Activated CD4-positive, alpha-beta memory T cell treated with anti-CD3 and anti-CD28 coated beads, Interleukin-2, amount 10 ng/mL, durations not matched to agents 7 days and 5 days (primary cell): ENCODE measurements at regions not wholly inside any gene's neighbourhood (a gene's known extent, or its start where the extent isn't known, plus 50 kb on each side); places are given as distances from the start of the nearest gene placed in this dataset.

Experiments used
- CTCF ChIA-PET: fragments of 350-600 bp; sonication (Branson Sonifier 250); formaldehyde crosslinking; loops from one replicate; lab custom pipeline; 2021; ENCODE audit warnings: antibody characterized with exemption, inconsistent platforms; lab: Charles Lee
- POLR2A ChIA-PET: fragments of 350-600 bp; sonication (Branson Sonifier 250); formaldehyde crosslinking; loops from one replicate; lab custom pipeline; 2021; ENCODE audit warnings: antibody characterized with exemption; lab: Charles Lee
- DNase-seq: peaks from one replicate; pipeline ENCODE4 v3.0.0-alpha.2; 2020
- H3K27ac Mint-ChIP-seq: one replicate; pipeline ENCODE4 v1.8.0; 2021; ENCODE audit warnings: mild to moderate bottlenecking, mixed read lengths
- H3K27me3 Mint-ChIP-seq: one replicate; pipeline ENCODE4 v1.8.0; 2021; ENCODE audit warnings: mixed read lengths
- H3K36me3 Mint-ChIP-seq: one replicate; pipeline ENCODE4 v1.8.0; 2021; ENCODE audit warnings: low read depth, mixed read lengths
- H3K4me1 Mint-ChIP-seq: one replicate; pipeline ENCODE4 v1.8.0; 2021; ENCODE audit warnings: mixed read lengths
- H3K4me3 Mint-ChIP-seq: one replicate; pipeline ENCODE4 v1.8.0; 2021; ENCODE audit warnings: mild to moderate bottlenecking, mixed read lengths
- H3K9me3 Mint-ChIP-seq: one replicate; pipeline ENCODE4 v1.8.0; 2021; ENCODE audit warnings: mixed read lengths

- Mint-ChIP-seq H3K4me1 (no peaks in the 10 kb centered on the region), H3K27me3 (no peaks in the 10 kb centered on the region), H3K27ac (no peak overlapping the region), H3K36me3 (no peaks in the 10 kb centered on the region), H3K4me3 (no peak overlapping the region), H3K9me3 (no peaks in the 10 kb centered on the region)
- POLR2A ChIA-PET: no interaction called here
- CTCF ChIA-PET: no interaction called here
- no peak for DNase-seq
Measured at GRCh38 chr12:124508381-124509079, 58.9 kb downstream of the NCOR2 start.

DNA sequence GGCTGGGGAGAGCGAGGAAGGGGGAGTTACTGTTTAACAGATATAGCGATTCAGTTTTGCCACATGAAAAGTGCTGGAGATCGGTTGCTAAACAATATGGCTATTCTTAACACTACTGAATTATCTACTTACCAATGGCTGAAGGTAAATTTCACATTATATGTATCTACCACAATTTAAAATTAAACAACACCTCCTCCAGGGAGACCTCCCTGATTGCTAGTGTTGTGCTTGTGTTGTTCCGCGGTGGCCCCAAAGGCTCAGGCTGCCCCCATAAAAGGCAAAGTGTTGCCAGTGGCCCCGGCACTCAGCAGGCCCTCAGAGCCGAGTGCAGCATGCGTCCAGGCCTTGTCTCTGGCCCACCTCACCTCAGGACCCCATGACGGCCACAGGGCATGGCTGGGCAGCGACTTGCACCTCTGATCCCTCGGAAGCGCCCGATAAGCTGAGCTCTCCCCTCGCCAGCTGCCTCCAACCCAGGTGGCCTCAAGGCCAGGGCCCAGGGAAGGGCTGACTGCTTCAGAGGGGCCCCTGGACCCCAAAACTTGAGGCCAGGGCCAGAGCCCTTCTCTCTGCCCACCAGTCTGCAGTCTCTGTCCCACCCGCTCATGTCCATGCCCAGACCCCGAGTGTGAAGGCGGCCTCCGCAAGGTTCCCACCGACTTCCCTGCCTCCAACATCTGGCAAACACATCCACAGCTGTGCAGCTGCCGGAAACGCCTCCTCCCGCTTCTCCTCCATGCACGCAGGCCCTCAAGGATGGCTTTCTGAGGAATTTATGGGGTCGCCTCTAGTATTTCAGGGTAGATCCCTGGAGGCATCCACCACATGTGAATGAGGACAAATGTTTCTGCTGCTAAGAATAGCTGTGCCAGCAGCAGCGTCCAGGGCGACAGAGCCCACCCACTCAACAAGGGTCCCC, 60.0 kb downstream of the NCOR2 start:
- ChIA-PET POLR2A (no interaction called here), CTCF (no interaction called here)
- Mint-ChIP-seq H3K9me3 (no peaks in the 10 kb centered on the region), H3K4me3 (no peak overlapping the region), H3K27me3 (no peaks in the 10 kb centered on the region), H3K36me3 (no peaks in the 10 kb centered on the region), H3K27ac (no peak overlapping the region), H3K4me1 (no peaks in the 10 kb centered on the region)
- DNase-seq: no peak

DNA sequence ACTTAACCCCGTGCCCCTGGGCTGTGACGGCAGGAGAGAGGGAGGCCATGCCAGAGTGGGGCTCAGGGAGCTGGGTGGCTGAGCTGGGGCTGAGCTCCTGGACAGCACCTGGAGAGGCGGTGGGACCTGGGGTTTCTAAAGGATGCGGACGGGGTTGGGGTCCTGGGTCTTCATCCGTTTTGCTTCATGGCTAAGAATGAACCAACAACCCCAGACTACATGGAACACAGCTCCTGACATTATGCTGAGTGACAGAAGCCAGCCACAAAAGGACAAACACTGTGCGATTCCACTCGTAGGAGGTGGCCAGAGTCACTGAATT, 60.6 kb downstream of the NCOR2 start:
- no peaks in the 10 kb centered on the region for H3K27me3 Mint-ChIP-seq

GRCh38 chr12:124506145-124506831, 61.1 kb downstream of the NCOR2 start:
- Mint-ChIP-seq H3K4me1 (no peaks in the 10 kb centered on the region), H3K27ac (no peak overlapping the region), H3K4me3 (no peak overlapping the region), H3K9me3 (no peaks in the 10 kb centered on the region), H3K27me3 (no peaks in the 10 kb centered on the region), H3K36me3 (no peaks in the 10 kb centered on the region)
- DNase-seq: no peak
- ChIA-PET POLR2A (no interaction called here), CTCF (no interaction called here)

More for the DNA sequence above, 60.6 kb downstream of the NCOR2 start:
- ChIA-PET CTCF (no interaction called here), POLR2A (no interaction called here)
- no peaks in the 10 kb centered on the region for H3K4me1 Mint-ChIP-seq
- H3K4me3 Mint-ChIP-seq: no peak overlapping the region
- H3K36me3 Mint-ChIP-seq: no peaks in the 10 kb centered on the region
- no peak for DNase-seq
- H3K9me3 Mint-ChIP-seq: no peaks in the 10 kb centered on the region
- no peak overlapping the region for H3K27ac Mint-ChIP-seq

DNA sequence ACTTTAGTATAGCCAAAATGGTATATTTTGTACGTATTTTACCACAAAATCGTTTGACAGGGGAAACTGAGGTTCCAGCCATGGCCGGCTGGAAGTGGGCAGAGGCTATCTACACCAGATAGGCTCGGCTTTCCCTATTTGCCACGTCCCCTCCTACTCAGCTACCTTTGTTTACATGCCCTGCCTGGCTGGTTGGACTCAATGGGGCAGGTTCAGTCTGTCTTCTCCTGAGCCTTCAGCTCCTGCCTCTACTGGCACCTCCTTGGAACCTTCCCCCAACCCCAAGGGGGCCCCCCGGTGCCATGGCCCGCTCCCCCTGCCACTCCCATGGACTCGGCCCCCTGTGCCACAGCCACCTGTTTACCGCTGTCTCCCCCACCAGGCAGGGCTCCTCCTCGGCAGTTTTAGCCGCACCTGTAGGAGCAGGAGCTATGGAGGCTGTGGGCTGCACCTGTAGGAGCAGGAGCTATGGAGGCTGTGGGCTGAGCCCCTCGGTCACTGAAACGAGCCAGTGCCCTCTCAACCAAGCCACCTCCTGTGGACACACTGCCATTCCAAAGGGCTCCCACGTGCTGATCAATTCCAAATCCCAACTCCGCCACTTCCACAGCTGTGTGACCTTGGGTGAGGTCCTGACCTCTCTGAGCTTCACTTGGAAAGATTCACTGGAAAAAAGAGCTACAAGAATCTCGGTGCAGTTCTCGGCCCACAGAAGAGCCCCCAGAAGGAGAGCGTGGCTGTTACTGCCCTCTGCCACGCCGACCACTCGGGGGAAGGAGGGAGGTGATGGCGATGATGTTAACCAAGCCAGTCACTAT, 62.2 kb downstream of the NCOR2 start:
- Mint-ChIP-seq H3K4me3 (no peak overlapping the region), H3K27me3 (no peaks in the 10 kb centered on the region), H3K36me3 (no peaks in the 10 kb centered on the region), H3K9me3 (no peaks in the 10 kb centered on the region), H3K27ac (no peak overlapping the region), H3K4me1 (no peaks in the 10 kb centered on the region)
- CTCF ChIA-PET: interaction anchor here (0.5 kb wide), 1 partner anchor 256 kb away, joined by 3 read pairs; no protein-coding TSS in a partner anchor
- POLR2A ChIA-PET: no interaction called here
- no peak for DNase-seq

- POLR2A ChIA-PET: no interaction called here
- H3K4me3 Mint-ChIP-seq: no peak overlapping the region
- H3K36me3 Mint-ChIP-seq: no peaks in the 10 kb centered on the region
- H3K27me3 Mint-ChIP-seq: no peaks in the 10 kb centered on the region
- H3K9me3 Mint-ChIP-seq: no peaks in the 10 kb centered on the region
- H3K27ac Mint-ChIP-seq: no peak overlapping the region
- no peaks in the 10 kb centered on the region for H3K4me1 Mint-ChIP-seq
- CTCF ChIA-PET: interaction anchor here (1.4 kb wide), 1 partner anchor 10 kb away, joined by 3 read pairs; no protein-coding TSS in a partner anchor
- no peak for DNase-seq
Measured at GRCh38 chr12:124504273-124505000, 63.0 kb downstream of the NCOR2 start.

GRCh38 chr12:124503305-124503704, 64.1 kb downstream of the NCOR2 start:
- no peaks in the 10 kb centered on the region for H3K36me3 Mint-ChIP-seq
- H3K27me3 Mint-ChIP-seq: no peaks in the 10 kb centered on the region
- DNase-seq: no peak
- H3K9me3 Mint-ChIP-seq: no peaks in the 10 kb centered on the region
- H3K27ac Mint-ChIP-seq: no peak overlapping the region
- peaks cover 3% of the 10 kb centered on the region for H3K4me1 Mint-ChIP-seq
- POLR2A ChIA-PET: no interaction called here
- H3K4me3 Mint-ChIP-seq: no peak overlapping the region
- CTCF ChIA-PET: interaction anchor here (1.4 kb wide), 1 partner anchor 9 kb away, joined by 3 read pairs; no protein-coding TSS in a partner anchor

DNA sequence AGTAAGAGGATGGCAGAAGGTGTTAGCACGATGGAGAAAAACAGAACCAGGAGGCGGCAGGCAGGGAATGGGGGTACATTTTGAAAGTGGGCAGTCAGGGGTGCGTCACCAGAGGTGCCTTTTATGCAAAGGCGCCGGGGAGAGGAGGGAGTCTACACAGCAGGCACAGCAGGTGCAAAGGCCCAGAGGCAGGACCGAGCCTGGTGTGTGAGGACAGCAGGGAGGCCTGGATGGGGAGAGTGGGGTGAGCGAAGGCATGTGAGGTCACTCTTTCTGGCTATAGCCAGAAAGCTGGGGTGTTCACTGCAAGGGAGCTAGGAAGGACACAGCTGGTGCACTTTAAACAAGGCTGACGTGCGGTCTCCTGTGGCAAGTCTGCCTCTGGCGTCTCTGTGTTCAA, 65.0 kb downstream of the NCOR2 start:
- no peaks in the 10 kb centered on the region for H3K27me3 Mint-ChIP-seq
- CTCF ChIA-PET: no interaction called here
- H3K27ac Mint-ChIP-seq: no peak overlapping the region
- no peak overlapping the region for H3K4me3 Mint-ChIP-seq
- H3K36me3 Mint-ChIP-seq: no peaks in the 10 kb centered on the region
- H3K4me1 Mint-ChIP-seq: peaks cover 3% of the 10 kb centered on the region
- DNase-seq: no peak
- no peaks in the 10 kb centered on the region for H3K9me3 Mint-ChIP-seq
- POLR2A ChIA-PET: no interaction called here

- Mint-ChIP-seq H3K27me3 (no peaks in the 10 kb centered on the region), H3K4me3 (no peak overlapping the region), H3K36me3 (no peaks in the 10 kb centered on the region), H3K4me1 (peaks cover 3% of the 10 kb centered on the region), H3K9me3 (no peaks in the 10 kb centered on the region), H3K27ac (no peak overlapping the region)
- POLR2A ChIA-PET: no interaction called here
- no peak for DNase-seq
- CTCF ChIA-PET: no interaction called here
Measured at GRCh38 chr12:124501827-124502226, 65.6 kb downstream of the NCOR2 start.

DNA sequence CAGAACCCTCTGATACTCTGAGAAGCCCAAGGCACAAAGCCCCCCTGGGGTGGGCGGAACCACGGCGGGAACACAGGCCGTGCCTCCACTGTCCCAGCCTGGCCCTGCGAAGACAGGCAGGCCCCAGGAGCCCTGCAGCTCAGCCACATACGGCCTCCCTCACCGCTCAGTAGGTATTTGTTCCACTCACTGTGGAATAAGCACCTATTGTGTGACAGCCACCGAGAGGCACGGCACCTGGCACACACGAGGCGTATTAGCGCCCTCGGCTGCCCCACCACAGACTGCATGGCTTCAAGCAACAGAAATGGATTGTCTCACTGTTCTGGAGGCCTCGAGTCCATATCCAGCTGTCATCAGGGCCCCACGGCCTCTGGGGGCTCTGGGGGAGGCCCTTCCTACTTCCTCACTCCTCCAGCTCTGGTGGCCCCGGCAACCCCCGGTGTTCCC, 66.3 kb downstream of the NCOR2 start:
- CTCF ChIA-PET: no interaction called here

DNA sequence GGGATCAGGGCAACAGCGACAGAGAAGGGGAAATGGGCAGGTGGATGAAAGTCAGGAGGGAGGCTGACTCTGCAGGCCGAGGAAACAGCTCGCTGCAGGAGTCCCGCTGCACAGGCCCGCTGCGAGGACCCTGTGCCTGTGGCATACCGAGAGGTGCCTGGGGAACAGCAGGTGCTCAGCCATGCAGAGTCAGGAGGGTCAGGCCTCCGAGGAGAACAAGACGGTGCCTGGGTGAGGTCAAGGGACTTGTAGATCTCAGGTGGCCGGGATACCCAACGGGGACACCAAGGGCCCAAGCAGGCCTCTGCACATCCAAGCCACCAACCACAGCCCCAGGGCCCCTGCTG, 67.5 kb downstream of the NCOR2 start:
- Mint-ChIP-seq H3K9me3 (no peaks in the 10 kb centered on the region), H3K27ac (no peak overlapping the region), H3K4me1 (peaks cover 9% of the 10 kb centered on the region), H3K4me3 (no peak overlapping the region), H3K36me3 (no peaks in the 10 kb centered on the region), H3K27me3 (no peaks in the 10 kb centered on the region)
- ChIA-PET POLR2A (no interaction called here), CTCF (no interaction called here)
- DNase-seq: no peak

More for the DNA sequence above, 66.3 kb downstream of the NCOR2 start:
- POLR2A ChIA-PET: no interaction called here
- Mint-ChIP-seq H3K27me3 (no peaks in the 10 kb centered on the region), H3K9me3 (no peaks in the 10 kb centered on the region), H3K4me1 (peaks cover 3% of the 10 kb centered on the region), H3K27ac (no peak overlapping the region), H3K36me3 (no peaks in the 10 kb centered on the region), H3K4me3 (no peak overlapping the region)
- no peak for DNase-seq

- Mint-ChIP-seq H3K27me3 (no peaks in the 10 kb centered on the region), H3K4me1 (peaks cover 13% of the 10 kb centered on the region), H3K27ac (no peak overlapping the region), H3K9me3 (no peaks in the 10 kb centered on the region), H3K4me3 (no peak overlapping the region), H3K36me3 (no peaks in the 10 kb centered on the region)
- no peak for DNase-seq
- ChIA-PET POLR2A (no interaction called here), CTCF (no interaction called here)
Measured at GRCh38 chr12:124499190-124499753, 68.1 kb downstream of the NCOR2 start.
